VCaP (cell line): ENCODE measurements at regions not wholly inside any gene's neighbourhood (a gene's known extent, or its start where the extent isn't known, plus 50 kb on each side); places are given as distances from the start of the nearest gene placed in this dataset.

Experiments
- H3K27ac ChIP-seq: fragments of 450-650 bp; 2 replicates; pipeline ENCODE4 v1.5.1; 2017
- TF ChIP-seq, protein P1 (sequence below): fragments of 450-650 bp; conservative IDR thresholded peaks from 2 replicates; pipeline ENCODE4 v1.5.1; 2017; ENCODE audit warnings: mild to moderate bottlenecking, moderate library complexity

- TF ChIP-seq, protein P1, sequence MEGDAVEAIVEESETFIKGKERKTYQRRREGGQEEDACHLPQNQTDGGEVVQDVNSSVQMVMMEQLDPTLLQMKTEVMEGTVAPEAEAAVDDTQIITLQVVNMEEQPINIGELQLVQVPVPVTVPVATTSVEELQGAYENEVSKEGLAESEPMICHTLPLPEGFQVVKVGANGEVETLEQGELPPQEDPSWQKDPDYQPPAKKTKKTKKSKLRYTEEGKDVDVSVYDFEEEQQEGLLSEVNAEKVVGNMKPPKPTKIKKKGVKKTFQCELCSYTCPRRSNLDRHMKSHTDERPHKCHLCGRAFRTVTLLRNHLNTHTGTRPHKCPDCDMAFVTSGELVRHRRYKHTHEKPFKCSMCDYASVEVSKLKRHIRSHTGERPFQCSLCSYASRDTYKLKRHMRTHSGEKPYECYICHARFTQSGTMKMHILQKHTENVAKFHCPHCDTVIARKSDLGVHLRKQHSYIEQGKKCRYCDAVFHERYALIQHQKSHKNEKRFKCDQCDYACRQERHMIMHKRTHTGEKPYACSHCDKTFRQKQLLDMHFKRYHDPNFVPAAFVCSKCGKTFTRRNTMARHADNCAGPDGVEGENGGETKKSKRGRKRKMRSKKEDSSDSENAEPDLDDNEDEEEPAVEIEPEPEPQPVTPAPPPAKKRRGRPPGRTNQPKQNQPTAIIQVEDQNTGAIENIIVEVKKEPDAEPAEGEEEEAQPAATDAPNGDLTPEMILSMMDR: no peak
- H3K27ac ChIP-seq: no peak overlapping the region
Observed at GRCh38 chr4:54988655-54989054, 136.7 kb downstream of the KDR start.

- TF ChIP-seq, protein P1: no peak
- H3K27ac ChIP-seq: no peak overlapping the region
Observed at GRCh38 chr4:54986095-54986846, 139.1 kb downstream of the KDR start.

DNA sequence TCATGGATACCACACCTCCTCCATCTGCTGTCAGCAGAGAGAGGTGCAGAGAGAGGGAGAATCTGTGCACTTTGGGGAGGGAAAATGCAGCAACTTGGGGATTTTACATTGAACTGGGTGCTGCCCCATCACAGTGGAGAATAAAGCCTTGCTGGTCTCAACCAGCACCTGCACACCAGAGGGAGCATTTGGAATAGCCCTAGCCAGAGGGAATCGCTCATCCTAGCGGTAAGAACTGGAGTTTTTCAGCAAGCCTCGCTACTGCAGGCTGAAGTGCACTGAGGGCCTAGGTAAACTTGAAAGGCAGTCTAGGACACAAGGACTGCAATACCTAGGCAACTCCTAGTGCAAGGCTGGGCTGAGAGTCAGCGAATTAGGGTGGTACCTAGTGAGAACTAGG, 148.7 kb downstream of the KDR start:
- H3K27ac ChIP-seq: no peak overlapping the region
- TF ChIP-seq, protein P1: peak; percentile 54

DNA sequence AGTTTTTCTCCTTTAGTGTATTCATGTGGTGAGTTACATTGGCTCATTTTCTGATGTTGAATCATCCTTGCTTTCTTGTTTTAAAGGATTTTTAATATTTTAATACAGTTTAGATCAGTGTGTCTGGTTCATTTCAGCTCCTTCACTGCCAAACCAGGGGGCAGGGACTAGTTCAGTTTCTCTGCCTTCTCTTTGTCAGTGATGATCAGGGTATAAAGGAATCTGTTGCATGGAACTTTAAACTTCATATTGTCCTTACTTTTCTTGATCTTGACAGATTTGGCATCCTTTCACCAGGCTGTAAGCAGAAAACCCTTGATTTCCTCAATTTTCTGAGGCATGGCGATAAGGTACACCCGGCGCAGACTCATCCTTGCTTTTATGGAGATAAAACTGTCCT, 149.4 kb downstream of the KDR start:
- H3K27ac ChIP-seq: no peak overlapping the region
- TF ChIP-seq, protein P1: no peak

GRCh38 chr4:54973784-54974183, 151.6 kb downstream of the KDR start:
- H3K27ac ChIP-seq: no peak overlapping the region
- TF ChIP-seq, protein P1: no peak

DNA sequence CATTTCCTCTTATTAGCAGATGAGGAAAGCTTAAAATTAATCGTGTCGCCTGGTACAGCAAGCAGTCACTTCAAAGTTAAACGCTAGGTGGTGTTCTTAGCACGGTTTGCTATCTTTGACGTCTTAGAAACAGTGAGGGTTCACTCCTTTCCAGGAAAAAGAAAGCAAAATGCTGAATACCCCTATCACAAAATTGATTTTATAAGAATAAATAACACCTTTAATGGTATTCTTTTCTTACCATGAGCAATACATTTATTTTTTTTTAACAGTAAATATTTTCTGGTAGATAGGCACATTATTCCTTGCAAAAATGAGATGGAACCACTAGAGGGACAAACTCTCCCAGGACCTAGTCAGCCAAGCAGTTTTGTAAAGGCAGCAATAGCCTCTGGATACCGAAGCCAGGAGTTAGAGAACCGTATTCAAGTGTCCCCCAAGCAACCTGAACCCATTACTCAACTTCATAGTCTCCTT, 153.9 kb downstream of the KDR start:
- TF ChIP-seq, protein P1: peak; percentile 92
- no peak overlapping the region for H3K27ac ChIP-seq

GRCh38 chr4:54967289-54967688, 158.1 kb downstream of the KDR start:
- no peak overlapping the region for H3K27ac ChIP-seq
- TF ChIP-seq, protein P1: no peak
